MV-4-11 (cell line): ENCODE measurements at regions not wholly inside any gene's neighbourhood (a gene's known extent, or its start where the extent isn't known, plus 50 kb on each side); places are given as distances from the start of the nearest gene placed in this dataset.
"Not testable (repeated sequence)": the region's sequence is repeated elsewhere in the genome, so short reads cannot be mapped to it uniquely, and the experiment has no call there.

Source experiments
- DNase-seq: peaks from one replicate; lab custom pipeline; 2025; lab: John Stamatoyannopoulos, UW

DNA sequence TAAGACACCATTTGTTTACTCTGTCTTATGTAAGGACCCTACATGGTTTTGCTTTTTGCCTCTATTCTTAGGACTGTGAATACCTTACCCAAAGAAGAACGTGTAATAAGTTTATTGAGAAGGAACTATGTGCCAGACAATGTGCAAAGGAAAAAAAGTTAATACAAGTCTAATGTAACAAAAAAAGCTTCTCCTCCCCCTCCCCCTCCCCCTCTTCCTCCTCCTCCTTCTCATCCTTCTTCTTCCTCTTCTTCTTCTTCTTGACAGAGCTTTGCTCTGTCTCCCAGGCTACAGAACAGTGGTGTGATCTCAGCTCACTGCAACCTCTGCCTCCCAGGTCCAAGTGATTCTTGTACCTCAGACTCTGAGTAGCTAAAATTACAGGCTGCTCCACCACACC, 50.9 kb upstream of the MITF start:
- no peak for DNase-seq

DNA sequence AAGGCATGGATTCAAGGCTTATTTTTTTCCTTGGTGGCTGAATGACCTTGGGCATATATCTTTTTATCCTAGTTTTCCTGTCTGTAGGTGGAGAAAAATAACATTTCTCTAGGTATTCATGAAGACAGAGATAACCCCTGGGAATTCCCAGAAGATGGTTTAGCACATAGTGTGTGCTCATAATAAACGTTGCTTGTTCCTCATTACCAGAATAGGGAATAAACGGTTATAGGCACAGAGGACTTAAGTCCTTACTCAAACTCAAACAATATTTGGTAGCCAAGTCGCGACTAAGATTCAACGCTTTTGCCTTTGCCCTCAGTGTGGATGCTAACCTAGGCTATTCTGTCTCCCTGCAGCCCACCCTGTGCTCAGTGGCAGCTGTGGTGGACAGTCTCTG, 51.6 kb upstream of the MITF start:
- DNase-seq = no peak

DNA sequence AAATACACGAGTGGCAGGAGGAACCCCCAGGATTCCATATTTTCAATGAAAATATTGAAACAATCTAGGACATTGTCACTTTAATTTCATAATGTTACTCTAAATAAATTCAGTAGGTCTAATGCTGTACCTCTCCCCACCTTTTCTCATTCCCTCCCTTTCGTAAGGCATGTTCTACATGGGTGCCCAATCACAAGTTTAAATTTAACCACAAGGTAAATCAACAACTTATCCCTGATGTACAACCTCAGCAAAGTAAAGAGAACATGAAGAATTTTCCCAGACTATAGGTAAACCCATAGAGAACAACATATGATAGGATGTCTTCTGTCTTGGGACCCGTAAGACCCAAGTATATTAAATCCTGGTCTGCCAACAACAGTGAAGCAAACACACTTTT, 53.2 kb upstream of the MITF start:
- DNase-seq = no peak

DNA sequence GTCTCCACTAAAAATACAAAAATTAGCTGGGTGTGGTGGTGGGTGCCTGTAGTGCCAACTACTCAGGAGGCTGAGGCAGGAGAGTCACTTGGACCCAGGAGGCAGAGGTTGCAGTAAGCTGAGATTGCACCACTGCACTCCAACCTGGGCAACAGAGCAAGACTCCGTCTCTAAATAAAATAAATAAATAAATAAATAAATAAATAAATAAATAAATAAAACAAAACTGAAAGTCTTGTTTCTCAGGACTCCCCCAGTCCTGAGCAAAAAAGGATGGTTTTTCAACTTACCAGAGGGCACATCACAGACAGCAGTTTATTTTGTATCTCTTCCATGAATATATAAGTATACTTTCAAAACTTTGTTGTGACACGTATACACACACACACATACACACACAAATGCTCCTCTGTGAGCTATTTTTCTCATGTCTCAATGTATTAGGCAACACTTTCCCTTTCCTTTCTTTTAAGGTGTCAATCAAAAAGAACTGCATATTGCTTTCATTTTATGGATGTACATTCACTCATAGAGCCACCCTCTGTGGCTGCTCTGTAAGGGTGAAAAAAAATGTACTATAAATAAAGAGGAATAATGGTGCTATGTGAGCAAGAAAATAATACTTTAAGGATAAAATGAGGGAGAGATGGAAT, 54.8 kb upstream of the MITF start:
- DNase-seq = no peak

DNA sequence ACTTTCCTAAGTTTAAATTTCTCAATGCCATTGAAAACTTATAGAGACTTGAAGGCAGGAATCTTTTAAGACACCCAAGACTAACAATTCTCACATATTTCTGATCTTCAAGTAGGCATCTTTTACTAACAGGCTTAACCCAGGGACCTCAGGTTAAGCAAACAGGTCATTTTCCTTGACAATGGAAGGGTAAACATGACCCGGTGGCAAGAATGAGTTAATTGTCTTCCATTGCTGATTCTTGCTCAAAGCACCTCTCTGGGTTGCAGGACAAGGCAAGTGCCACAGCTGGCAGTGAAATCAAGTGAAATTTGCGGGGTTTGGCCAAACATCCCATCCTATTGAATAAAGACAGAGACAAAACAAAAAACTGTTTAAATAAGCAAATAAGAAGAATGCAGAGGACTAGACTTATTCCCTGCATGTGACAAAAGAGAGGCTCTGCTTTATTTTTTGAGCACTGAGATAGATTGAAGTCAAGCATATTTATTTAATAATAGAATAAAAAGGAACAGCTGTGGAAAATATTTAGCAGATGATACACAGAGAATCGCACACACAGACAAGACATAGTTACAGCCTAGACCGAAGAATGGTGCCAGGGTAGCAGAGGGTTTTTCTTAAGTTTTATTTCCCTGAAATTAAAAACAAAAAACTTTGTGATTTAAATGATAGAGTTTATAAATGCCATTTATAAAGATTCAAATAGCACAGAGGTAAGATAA, 56.0 kb upstream of the MITF start:
- no peak for DNase-seq

DNA sequence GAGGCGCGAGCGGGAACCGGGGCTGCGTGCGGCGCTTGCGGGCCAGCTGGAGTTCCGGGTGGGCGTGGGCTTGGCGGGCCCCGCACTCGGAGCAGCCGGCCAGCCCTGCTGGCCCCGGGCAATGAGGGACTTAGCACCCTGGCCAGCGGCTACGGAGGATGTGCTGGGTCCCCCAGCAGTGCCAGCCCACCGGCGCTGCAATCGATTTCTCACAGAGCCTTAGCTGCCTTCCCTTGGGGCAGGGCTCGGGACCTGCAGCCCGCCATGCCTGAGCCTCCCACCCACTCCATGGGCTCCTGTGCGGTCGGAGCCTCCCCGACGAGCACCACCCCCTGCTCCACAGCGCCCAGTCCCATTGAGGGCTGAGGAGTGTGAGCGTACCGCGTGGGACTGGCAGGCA, 61.8 kb upstream of the MITF start:
- DNase-seq = not testable (repeated sequence)

DNA sequence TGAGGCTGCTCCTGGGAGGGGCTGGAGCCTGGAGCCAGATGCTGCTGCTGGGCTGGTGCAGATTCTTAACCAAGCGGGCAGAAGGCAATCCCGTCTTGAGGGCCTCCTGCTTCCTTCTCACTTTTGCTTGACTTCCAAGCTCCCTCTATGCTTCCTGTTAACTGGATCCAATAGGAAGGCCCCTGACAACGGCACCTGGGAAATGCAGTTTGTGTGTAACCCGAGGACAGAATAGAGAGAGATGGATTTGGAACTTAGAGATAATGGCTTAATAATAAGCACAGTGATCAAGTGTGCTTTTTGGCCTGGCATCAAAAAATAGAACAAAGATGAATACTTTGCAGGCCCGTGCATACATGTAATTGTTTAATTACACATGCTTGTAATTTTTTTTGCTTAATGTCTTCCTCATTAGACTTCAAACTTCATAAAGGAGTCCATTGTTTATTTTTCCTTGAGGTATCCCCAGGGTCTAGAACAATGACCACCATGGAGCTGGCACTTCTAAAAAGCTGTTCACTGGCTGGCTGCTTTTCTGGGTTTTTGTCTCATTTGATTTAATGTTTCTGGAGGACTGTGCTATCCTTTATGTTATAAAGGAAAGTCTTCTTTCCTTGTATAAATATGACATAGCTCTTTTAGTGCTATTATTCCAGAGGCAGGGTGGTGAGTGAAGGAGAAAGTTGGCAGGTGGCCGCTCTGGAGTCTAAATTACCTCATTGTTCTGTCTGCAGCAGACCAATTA, 63.3 kb upstream of the MITF start:
- DNase-seq = no peak

DNA sequence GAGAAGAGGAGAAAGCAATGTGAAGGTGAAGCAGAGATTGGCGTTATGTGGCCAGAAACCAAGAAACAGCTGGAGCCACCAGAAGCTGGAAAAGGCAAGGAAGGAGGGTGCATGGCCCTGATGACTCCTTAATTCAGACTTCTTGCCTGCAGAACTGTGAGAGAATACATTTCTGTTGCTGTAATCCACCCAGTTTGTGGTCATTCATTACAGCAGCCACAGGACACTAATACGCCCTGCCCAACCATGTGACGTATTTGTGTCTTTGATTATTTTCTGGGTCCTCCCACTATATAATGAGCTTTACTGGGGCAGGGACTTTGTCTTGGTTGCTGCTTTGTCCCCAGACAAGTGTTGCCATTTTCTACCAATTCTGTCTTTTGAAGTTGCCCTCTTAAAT, 64.5 kb upstream of the MITF start:
- DNase-seq = no peak

DNA sequence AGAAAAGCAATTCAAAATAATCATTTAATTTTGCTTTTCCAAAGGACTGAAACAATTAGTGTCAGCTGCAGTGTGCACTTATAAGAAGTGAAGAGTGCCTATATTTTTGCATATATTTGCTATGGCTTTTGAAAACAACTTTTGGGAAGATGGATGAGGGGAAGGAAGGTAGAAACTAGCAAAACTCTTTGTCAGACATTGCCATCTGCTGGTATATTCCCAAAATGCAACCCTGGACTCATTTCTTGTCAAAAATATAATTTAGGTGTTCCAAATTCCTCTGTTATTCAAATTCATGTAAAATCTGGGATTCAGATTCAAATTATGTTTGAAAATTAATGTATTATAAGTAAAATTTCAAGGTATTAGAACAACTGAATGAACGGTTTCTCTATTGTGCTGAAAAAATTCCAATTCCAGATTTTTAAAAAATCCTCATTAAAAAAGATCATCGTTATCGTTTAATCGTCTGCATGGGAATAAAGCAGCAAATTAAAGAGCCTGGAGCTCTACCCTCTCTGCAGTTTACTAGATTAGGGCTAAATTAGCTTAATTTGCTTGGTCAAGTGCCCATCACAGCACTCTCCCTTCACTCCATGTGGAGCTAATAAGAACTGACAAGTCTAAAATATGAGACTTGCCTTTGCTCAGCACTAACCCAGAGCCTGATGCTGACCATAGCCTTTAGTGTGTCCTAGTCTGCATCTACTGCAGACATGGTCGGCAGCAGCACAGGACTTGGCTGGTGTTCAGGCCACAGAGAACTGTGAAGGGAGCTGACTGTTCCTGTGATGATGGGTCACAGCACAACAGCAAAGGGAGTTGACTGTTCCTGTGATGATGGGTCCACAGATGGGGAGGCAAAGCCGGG, 67.9 kb upstream of the MITF start:
- peak; percentile 24 for DNase-seq

DNA sequence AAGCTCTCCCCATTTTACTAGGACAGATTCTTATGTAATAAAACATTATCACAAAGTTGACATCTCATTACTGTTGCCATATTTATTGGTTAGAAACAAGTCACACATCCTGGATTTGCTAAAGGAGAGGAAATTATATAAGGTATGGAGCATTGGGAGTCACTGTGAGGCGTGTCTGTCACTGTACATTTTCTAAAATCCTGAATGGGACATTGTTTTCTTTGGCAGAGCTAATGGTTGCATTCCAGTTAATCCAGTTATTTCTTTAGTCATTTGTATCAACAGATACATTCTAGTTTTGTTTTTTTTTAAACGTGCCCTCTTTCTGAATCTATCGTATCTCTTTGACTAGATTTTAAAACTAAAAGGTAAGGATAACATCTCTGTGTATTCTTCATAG, 70.2 kb upstream of the MITF start:
- DNase-seq = no peak

DNA sequence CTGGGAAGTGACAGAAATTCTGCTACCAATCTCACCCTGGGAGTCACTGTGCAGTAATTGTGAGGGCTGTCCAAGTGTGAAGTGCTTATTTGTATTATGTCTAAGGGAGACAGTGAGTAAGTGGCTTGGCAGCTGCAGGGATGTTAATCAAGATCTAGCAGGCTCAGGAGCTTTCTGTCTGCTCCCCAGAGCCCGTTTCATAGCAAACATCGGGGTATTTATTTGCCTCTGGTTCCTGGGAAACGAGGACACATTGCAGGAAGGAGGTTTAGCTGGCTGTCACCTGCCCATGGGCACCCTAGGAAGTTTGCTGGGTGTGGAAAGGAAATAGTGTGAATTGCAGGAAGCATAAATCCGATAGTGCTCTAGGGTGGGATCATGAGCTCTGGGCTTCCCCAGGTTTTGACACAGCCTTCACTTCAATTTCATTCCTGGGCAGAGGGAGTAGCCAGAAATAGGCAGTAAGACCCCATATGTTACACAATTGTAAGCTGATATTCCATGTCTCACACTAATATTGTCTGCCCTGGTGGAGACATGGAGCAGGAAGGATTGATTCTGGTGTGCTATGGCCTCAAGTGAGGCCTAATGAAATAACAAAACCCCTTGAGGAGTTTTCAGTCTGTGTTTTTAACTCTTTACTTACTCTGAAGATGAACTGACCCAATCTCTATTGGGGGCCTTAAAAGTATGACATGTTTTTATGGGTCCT, 74.1 kb upstream of the MITF start:
- DNase-seq = no peak

DNA sequence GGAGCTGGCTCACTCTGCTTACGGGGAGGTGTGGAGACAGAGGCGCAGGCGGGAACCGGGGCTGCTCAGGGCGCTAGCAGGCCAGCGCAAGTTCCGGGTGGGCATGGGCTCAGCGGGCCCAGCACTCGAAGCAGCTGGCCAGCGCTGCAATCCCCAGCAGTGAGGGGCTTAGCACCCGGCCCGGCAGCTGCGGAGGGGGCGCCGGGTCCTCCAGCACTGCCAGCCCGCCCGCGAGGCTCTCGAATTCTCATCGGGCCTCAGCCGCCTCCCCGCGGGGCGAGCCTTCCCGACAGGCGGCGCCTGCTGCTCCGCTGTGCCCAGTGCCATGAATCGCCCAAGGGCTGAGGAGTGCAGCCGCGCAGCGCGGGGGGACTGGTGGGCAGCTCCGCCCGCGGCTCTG, 78.6 kb upstream of the MITF start:
- DNase-seq = no peak

DNA sequence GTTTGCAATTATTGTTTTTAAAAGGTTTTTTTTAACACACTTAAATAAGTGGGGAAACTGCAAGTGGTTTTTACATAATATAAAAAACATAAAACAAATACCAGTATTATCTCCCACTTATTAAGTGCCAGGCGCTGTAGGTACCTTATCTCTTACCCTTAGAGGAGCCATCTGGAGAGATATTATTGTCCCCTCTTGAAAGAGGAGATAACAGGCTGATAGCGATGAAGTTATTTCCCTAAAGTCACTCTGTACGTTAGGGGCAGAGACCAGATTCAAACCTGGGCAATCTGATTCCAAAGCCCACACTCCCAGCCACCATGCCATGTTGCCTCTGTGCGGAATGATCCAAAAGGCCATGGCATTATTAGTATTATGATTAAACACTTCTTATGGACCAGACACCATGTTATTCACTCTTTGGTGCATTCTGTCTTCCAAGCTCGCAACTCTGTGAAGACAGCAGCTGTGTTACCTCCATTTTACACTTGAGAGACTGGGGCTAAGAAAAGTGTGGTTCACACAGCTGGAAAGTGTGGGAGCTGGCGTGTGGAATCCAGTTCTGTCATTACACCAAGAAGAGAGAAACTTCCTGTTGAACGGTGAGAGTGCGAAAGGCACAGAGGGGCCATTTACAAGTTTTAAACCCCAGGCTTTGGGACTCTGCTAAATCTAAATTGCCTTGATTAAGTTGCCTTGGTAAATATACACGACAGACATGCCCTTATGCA, 79.9 kb upstream of the MITF start:
- no peak for DNase-seq

DNA sequence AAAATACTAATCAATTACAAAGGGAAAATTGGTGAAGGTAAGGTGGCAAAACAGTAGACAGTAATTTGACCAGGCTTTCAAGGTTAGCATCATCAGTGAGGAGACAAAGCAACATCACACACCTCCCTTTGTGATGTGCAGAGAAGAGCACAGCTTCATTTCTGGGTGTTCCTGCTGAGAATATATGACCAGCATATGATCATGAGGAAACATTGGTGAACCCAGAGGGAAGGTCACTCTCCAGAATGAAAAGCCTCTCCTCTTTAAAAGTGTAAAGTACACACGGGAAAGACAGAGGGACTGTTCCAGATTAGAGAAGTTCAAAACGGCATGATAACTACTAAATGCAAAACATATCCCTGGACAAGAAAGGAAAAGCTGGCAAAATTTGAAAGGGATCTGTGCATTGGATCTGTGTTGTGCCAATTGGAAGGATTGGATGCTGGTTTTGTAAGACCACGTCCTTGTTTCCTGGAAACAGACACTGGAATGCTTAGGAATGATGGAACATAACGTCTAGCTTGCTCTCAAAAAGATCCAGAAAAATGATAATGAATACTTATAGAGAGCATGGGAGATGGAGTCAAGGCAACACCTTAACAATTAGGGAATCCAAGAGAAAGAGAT, 80.6 kb upstream of the MITF start:
- DNase-seq = no peak

DNA sequence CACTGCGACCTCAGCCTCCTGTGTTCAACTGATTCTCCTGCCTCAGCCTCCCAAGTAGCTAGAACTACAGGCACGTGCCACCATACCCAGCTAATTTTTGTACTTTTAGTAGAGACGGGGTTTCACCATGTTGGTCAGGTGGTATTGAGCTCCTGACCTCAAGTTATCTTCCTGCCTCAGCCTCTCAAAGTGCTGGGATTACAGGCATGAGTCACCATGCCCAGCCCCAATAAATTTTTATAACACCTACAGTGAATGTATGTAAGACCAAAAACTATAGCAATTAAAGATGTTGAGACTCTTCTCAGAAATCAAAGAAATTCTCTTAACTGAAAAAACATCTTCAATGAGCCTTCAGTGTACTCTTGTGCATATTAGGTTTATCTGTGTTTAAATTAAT, 82.2 kb upstream of the MITF start:
- not testable (repeated sequence) for DNase-seq

DNA sequence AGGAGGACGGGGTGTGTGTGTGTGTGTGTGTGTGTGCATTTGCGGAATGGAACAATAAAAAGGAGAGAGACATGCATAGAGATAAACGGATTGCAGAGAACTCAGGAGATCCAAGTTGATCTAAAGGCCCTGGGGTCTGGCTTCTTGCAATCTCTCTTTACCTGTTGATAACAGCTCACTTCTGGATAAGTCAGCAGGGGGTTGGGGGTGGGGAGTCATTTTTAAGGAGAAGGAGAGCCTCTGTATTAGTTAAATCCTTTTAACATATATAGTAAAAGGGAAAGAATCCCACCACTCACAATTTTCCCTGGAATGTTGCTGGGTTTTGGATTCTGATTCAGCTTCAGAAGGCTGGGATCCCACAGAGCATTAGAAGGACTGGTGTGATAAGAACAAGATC, 87.5 kb upstream of the MITF start:
- DNase-seq = no peak

DNA sequence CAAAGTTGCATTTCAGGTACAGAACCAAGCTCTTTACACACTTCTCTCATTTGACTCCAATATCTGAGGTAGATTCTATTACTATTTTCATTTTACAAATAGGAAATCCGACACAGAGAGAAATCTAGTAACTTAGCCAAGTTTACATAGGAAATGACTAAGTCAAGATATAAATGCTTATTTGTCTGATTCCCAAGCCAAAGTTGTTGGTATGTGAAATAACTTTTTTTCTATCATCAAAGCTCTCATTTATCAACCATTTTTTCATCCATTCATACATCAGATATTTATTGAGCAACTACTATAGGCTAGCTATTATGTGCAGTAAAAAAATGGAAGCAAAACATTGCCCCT, 89.2 kb upstream of the MITF start:
- DNase-seq = no peak

DNA sequence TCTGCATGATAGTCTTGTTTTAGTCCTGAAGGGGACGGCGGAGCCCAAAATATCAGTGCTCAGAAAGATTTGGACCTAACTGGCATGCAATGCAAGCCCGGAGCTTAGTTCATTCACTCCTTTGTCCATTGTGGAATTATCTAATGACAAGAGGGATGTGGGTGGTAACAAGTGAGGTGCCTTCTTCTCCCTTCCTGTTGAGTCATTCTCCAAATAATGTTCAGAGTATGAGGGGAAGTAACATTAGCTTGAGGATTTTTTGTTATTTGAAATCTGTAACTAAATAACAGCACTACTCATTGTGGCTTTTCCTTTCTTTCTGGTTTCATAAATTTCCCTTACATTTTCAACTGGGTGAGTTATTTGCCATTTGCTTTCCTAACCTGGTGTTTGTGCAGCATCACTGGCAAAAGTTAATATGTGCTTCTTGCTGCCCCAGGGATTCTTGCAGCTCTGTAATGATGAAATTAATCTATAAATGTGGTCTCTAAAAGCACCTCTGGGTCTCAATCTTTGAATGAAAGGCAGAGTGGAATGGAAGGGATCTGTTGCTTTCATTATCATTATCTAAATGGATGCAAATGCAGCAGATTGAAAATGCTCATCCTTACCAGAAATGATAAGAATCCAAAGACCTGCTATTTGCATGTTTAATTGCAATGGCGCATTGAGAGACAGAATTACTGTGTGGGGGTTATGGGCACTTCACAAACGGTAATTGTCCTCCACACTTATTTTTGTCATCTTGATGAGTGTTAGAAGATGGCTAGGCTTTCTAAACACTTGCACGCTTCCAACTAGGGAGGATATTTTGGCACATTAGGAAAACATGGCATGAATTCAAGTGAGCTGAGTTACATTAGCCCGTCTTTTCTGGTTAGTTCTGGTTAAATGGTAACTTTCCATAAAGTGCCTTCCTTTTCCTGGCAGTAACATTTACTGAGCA, 89.9 kb upstream of the MITF start:
- no peak for DNase-seq

DNA sequence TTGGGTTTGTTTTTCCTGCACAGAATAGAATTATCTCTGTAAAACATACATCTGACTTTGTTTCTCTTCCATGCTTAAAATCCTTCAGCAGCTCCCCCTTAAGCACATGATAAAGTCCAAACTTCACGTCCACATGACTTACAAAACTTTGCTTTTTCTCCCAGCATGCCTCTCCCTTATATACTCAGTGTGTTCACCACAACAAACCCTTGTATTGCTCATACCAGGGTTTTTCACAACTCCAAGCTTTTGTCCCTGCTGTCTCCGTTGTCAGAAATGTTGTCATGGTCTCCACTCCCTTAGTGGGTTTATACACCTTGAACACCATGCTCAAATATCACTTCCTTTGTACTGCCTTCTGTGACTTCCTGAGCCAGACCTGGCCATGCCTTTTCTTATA, 91.1 kb upstream of the MITF start:
- peak; percentile 41 for DNase-seq
